ENCODE measurements at regions not wholly inside any gene's neighbourhood (a gene's known extent, or its start where the extent isn't known, plus 50 kb on each side); places are given as distances from the start of the nearest gene placed in this dataset.

DNA sequence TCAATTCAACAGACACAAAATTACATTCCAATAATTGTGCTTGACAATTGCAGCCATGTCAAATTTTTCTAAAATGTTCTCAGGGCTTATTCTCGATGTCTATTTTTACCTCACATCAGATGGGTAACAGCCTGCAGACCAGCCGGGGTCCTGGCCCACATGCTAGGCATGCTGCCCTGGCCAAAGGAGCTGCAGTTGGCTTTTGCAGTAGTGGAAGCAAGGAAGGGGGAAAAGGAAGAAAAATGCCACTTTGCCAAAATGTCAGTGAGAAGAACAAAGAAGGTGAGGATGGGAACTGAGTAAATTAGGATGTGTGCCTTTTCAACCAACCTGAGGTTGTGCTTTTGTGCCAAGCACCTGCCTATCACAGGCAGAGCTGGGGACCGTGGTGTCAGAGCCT lies 161.0 kb downstream of the FOXB1 start:
- 11% methylated on average over 3 of the region's 3 CpGs for WGBS (ENCODE audit: missing lambda C conversion rate)
- Histone ChIP-seq H3K4me3 (no peak overlapping the region), H3K9me3 (no peaks in the 10 kb centered on the region; the same call in 2 of the 3 replicates), H3K4me2 (no peak overlapping the region), H3K27ac (no peak overlapping the region), H3K4me1 (no peaks in the 10 kb centered on the region)
- TF ChIP-seq, protein P1, sequence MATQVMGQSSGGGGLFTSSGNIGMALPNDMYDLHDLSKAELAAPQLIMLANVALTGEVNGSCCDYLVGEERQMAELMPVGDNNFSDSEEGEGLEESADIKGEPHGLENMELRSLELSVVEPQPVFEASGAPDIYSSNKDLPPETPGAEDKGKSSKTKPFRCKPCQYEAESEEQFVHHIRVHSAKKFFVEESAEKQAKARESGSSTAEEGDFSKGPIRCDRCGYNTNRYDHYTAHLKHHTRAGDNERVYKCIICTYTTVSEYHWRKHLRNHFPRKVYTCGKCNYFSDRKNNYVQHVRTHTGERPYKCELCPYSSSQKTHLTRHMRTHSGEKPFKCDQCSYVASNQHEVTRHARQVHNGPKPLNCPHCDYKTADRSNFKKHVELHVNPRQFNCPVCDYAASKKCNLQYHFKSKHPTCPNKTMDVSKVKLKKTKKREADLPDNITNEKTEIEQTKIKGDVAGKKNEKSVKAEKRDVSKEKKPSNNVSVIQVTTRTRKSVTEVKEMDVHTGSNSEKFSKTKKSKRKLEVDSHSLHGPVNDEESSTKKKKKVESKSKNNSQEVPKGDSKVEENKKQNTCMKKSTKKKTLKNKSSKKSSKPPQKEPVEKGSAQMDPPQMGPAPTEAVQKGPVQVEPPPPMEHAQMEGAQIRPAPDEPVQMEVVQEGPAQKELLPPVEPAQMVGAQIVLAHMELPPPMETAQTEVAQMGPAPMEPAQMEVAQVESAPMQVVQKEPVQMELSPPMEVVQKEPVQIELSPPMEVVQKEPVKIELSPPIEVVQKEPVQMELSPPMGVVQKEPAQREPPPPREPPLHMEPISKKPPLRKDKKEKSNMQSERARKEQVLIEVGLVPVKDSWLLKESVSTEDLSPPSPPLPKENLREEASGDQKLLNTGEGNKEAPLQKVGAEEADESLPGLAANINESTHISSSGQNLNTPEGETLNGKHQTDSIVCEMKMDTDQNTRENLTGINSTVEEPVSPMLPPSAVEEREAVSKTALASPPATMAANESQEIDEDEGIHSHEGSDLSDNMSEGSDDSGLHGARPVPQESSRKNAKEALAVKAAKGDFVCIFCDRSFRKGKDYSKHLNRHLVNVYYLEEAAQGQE (IDR thresholded peaks at IDR 0.05) = no peak
- TF ChIP-seq POLR2A (IDR thresholded peaks at IDR 0.05; ENCODE audit: low read length) (no peak), MAZ (IDR thresholded peaks at IDR 0.05; ENCODE audit: borderline replicate concordance, low read depth, low read length) (no peak), CBX2 (IDR thresholded peaks at IDR 0.05; ENCODE audit: borderline replicate concordance, low read depth) (no peak), ZC3H11A (IDR thresholded peaks at IDR 0.05) (no peak), KDM1A (IDR thresholded peaks at IDR 0.05; ENCODE audit: low read depth) (no peak), BHLHE40 (IDR thresholded peaks at IDR 0.05; ENCODE audit: low read depth, low read length) (no peak), TFCP2L1 (CRISPR knock-in tag; IDR thresholded peaks at IDR 0.05) (no peak), POLR2AphosphoS2 (conservative IDR thresholded peaks at IDR 0.05; ENCODE audit: low read length) (no peak), ZNF302 (CRISPR knock-in tag; IDR thresholded peaks at IDR 0.05) (no peak), MYC (IDR thresholded peaks at IDR 0.05; ENCODE audit: borderline replicate concordance, low read length) (no peak), CEBPB (IDR thresholded peaks at IDR 0.05) (no peak), ESRRA (IDR thresholded peaks at IDR 0.05; ENCODE audit: borderline replicate concordance, low read length) (no peak), ZFP36 (IDR thresholded peaks at IDR 0.05; ENCODE audit: borderline replicate concordance, partially characterized antibody) (no peak)
- TF ChIP-seq, protein P2, sequence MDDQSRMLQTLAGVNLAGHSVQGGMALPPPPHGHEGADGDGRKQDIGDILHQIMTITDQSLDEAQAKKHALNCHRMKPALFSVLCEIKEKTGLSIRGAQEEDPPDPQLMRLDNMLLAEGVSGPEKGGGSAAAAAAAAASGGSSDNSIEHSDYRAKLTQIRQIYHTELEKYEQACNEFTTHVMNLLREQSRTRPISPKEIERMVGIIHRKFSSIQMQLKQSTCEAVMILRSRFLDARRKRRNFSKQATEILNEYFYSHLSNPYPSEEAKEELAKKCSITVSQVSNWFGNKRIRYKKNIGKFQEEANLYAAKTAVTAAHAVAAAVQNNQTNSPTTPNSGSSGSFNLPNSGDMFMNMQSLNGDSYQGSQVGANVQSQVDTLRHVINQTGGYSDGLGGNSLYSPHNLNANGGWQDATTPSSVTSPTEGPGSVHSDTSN (IDR thresholded peaks at IDR 0.05) = no peak
- ATAC-seq = no peak
- DNase-seq (ENCODE audit: low read depth in 1 of 2, low spot score in 1 of 2) = no peak
- CTCF ChIA-PET = no interaction called here
- FAIRE-seq = no peak
- POLR2A ChIA-PET = no interaction called here

DNA sequence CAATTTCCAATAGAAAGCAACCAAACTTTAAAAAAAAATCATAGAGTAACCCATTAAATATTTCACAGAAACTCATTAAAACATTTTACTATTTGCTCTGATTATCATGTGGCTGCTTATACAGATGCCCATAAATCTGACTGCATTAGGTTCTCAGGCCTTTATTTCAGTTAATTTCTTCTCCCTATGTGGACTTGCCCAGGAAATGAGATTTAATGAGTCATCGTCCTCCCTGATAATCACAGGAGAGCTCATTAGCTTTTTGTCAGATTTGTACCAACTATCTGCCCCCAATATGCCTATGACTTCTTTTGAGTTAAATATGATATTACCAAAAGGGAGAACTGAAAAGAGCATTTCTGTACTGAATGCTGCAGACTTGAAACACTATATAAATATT lies 168.0 kb downstream of the FOXB1 start:
- no peak overlapping the region for H3K4me2 ChIP-seq
- DNase-seq (ENCODE audit: low read depth in 1 of 2, low spot score in 1 of 2) (no peak), ATAC-seq (no peak), FAIRE-seq (no peak)
- H3K27ac ChIP-seq = no peak overlapping the region
- CTCF ChIA-PET = interaction anchor here (1.0 to 1.3 kb wide), 4 partner anchors 8 to 447 kb away, joined by 3 to 6 read pairs (median 4); no protein-coding TSS in a partner anchor
- H3K9me3 ChIP-seq = no peaks in the 10 kb centered on the region
- TF ChIP-seq BHLHE40 (IDR thresholded peaks at IDR 0.05; ENCODE audit: low read depth, low read length) (no peak), RAD21 (conservative IDR thresholded peaks at IDR 0.05 in 1 of 2, IDR thresholded peaks at IDR 0.05 in 1 of 2) (no peak), NFE2L2 (conservative IDR thresholded peaks at IDR 0.05; ENCODE audit: low read length) (no peak), HDAC2 (IDR thresholded peaks at IDR 0.05) (no peak), TP53 (CRISPR knock-in tag; IDR thresholded peaks at IDR 0.05) (no peak), FOXS1 (CRISPR knock-in tag; IDR thresholded peaks at IDR 0.05) (no peak), MAFK (IDR thresholded peaks at IDR 0.05; ENCODE audit: partially characterized antibody) (no peak), ZC3H11A (IDR thresholded peaks at IDR 0.05) (no peak), PHF8 (IDR thresholded peaks at IDR 0.05; ENCODE audit: borderline replicate concordance, low read depth) (no peak), HOXA7 (CRISPR knock-in tag; IDR thresholded peaks at IDR 0.05) (no peak)
- TF ChIP-seq, protein P3, sequence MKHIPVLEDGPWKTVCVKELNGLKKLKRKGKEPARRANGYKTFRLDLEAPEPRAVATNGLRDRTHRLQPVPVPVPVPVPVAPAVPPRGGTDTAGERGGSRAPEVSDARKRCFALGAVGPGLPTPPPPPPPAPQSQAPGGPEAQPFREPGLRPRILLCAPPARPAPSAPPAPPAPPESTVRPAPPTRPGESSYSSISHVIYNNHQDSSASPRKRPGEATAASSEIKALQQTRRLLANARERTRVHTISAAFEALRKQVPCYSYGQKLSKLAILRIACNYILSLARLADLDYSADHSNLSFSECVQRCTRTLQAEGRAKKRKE (CRISPR knock-in tag; IDR thresholded peaks at IDR 0.05; ENCODE audit: low read depth) = no peak
- 0% methylated on average over 1 of the region's 1 CpG for WGBS (ENCODE audit: missing lambda C conversion rate)
- H3K4me3 ChIP-seq = no peak overlapping the region
- no peaks in the 10 kb centered on the region for H3K4me1 ChIP-seq
- POLR2A ChIA-PET = no interaction called here

Measured in A549 (cell line).